PC-3 (cell line): ENCODE measurements at regions not wholly inside any gene's neighbourhood (a gene's known extent, or its start where the extent isn't known, plus 50 kb on each side); places are given as distances from the start of the nearest gene placed in this dataset.
A peak's percentile ranks its signal among the peaks of the same experiment; 100 is the strongest.

Experiments
- ATAC-seq: fragments of 200-7000 bp; cut with Tn5 transposase; 2 replicates; pipeline ENCODE4 v1.9.1; 2020; ENCODE audit warnings: mild to moderate bottlenecking, moderate library complexity
- BruUV-seq: library from RNA; stranded (reverse); fragments of 400-500 nt; replicated peaks from 2 replicates; lab custom pipeline; 2021; lab: Mats Ljungman, UMichigan
- CTCF ChIA-PET: fragments of 300-600 bp; sonication (Branson Sonifier 250); formaldehyde crosslinking; loops from one replicate; lab custom pipeline; 2022; ENCODE audit warnings: antibody characterized with exemption; lab: Charles Lee
- POLR2A ChIA-PET: fragments of 300-600 bp; sonication (Branson Sonifier 250); formaldehyde crosslinking; loops from one replicate; lab custom pipeline; 2022; ENCODE audit warnings: antibody characterized with exemption; ENCODE audit not compliant: unreplicated experiment; lab: Charles Lee
- DNase-seq: peaks from one replicate; pipeline ENCODE4 v3.0.0-alpha.2; 2015
- H2AFZ ChIP-seq: fragments of 300-600 bp; sonication (generic); 2 replicates; pipeline ENCODE4 v1.6.0; 2016; ENCODE audit warnings: antibody characterized with exemption, low read length
- H3F3A ChIP-seq: fragments of 300-600 bp; sonication (generic); one replicate; pipeline ENCODE4 v1.6.0; 2017; ENCODE audit warnings: antibody characterized with exemption, low read length, control low read depth, mild to moderate bottlenecking; ENCODE audit not compliant: unreplicated experiment
- H3K27ac ChIP-seq: fragments of 300-600 bp; sonication (generic); 2 replicates; pipeline ENCODE4 v1.5.1; 2016; ENCODE audit warnings: mild to moderate bottlenecking, low read length
- H3K27me3 ChIP-seq: fragments of 300-600 bp; sonication (generic); 2 replicates; pipeline ENCODE4 v1.6.1; 2016; ENCODE audit warnings: low read length, mixed read lengths
- H3K36me3 ChIP-seq: fragments of 300-600 bp; sonication (generic); 2 replicates; pipeline ENCODE4 v1.6.1; 2016; ENCODE audit warnings: low read depth, mixed run types, low read length, mixed read lengths
- H3K4me1 ChIP-seq: fragments of 300-600 bp; sonication (generic); 2 replicates; pipeline ENCODE4 v1.5.1; 2016; ENCODE audit warnings: low read length; ENCODE audit not compliant: insufficient read depth
- H3K4me2 ChIP-seq: fragments of 300-600 bp; sonication (generic); 2 replicates; pipeline ENCODE4 v1.6.0; 2016; ENCODE audit warnings: low read length
- H3K4me3 ChIP-seq: fragments of 300-600 bp; sonication (generic); 2 replicates; pipeline ENCODE4 v1.5.1; 2016; ENCODE audit warnings: mild to moderate bottlenecking, low read length, mixed read lengths
- H3K79me2 ChIP-seq: fragments of 300-600 bp; sonication (generic); 2 replicates; pipeline ENCODE4 v1.6.1; 2017; ENCODE audit warnings: low read length, mixed read lengths
- H3K9ac ChIP-seq: fragments of 300-600 bp; sonication (generic); 2 replicates; pipeline ENCODE4 v1.6.0; 2016; ENCODE audit warnings: mild to moderate bottlenecking, low read length
- H3K9me2 ChIP-seq: fragments of 300-600 bp; sonication (generic); replicated peaks from 2 replicates; pipeline ENCODE4 v1.6.1; 2016; ENCODE audit warnings: mixed run types, low read length, mixed read lengths
- H3K9me3 ChIP-seq: fragments of 300-600 bp; sonication (generic); 2 replicates; pipeline ENCODE4 v1.6.1; 2016; ENCODE audit warnings: low read length, mixed read lengths
- H4K20me1 ChIP-seq: fragments of 300-600 bp; sonication (generic); 2 replicates; pipeline ENCODE4 v1.6.1; 2016; ENCODE audit warnings: low read length, mixed read lengths
- EZH2 ChIP-seq: fragments of 300-600 bp; sonication (generic); IDR thresholded peaks from one replicate; pipeline ENCODE4 v1.6.1; 2017; ENCODE audit warnings: antibody characterized with exemption, mild to moderate bottlenecking, low read length; ENCODE audit not compliant: unreplicated experiment
- EZH2phosphoT487 ChIP-seq: fragments of 300-600 bp; sonication (generic); IDR thresholded peaks from 2 replicates; pipeline ENCODE4 v1.6.1; 2018; ENCODE audit warnings: mild to moderate bottlenecking, antibody characterized with exemption, low read length, borderline replicate concordance
- intact Hi-C: fragments of 100-400 bp; cut with micrococcal nuclease; formaldehyde crosslinking; loops from 2 replicates; pipeline ENCODE4 v1.9.0; 2023
- TF ChIP-seq, protein P1 (sequence below): fragments of 300-600 bp; sonication (generic); conservative IDR thresholded peaks from 2 replicates; pipeline ENCODE4 v1.5.1; 2017; ENCODE audit warnings: antibody characterized with exemption, low read depth, mild to moderate bottlenecking, low read length

DNA sequence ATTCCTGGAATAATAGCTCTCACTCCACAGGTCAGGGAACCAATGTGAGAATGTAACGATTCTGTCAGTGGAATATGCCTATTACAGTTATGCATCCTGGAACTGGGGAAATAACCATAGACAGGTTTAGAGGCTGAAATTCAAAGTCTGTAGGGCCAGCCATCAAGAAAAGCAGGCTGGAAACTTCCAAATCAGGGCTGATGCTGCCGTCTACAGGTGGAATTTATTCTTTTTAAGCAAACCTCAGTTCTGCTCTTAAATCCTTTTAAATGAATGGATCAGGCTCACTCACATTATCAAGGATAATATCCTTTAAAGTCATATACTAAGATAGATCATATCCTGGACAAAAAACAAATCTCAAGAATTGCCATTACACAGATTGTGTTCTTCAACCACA lies 699.8 kb downstream of the NR2F2 start:
- Histone ChIP-seq H3K27me3 (no peaks in the 10 kb centered on the region), H3K4me3 (no peak overlapping the region), H3K4me1 (no peaks in the 10 kb centered on the region), H3K36me3 (no peaks in the 10 kb centered on the region), H3K9ac (no peak overlapping the region), H3K79me2 (no peaks in the 10 kb centered on the region), H2AFZ (no peak overlapping the region), H4K20me1 (no peaks in the 10 kb centered on the region), H3K4me2 (no peak overlapping the region), H3K27ac (no peak overlapping the region), H3K9me3 (no peaks in the 10 kb centered on the region), H3F3A (no peaks in the 10 kb centered on the region), H3K9me2 (no peaks in the 10 kb centered on the region)
- TF ChIP-seq, protein P1, sequence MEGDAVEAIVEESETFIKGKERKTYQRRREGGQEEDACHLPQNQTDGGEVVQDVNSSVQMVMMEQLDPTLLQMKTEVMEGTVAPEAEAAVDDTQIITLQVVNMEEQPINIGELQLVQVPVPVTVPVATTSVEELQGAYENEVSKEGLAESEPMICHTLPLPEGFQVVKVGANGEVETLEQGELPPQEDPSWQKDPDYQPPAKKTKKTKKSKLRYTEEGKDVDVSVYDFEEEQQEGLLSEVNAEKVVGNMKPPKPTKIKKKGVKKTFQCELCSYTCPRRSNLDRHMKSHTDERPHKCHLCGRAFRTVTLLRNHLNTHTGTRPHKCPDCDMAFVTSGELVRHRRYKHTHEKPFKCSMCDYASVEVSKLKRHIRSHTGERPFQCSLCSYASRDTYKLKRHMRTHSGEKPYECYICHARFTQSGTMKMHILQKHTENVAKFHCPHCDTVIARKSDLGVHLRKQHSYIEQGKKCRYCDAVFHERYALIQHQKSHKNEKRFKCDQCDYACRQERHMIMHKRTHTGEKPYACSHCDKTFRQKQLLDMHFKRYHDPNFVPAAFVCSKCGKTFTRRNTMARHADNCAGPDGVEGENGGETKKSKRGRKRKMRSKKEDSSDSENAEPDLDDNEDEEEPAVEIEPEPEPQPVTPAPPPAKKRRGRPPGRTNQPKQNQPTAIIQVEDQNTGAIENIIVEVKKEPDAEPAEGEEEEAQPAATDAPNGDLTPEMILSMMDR = peak; percentile 34; the same call in 1 of the 2 replicates
- TF ChIP-seq EZH2 = no peak
- ATAC-seq (no peak), DNase-seq (peak; percentile 20)
- ChIA-PET POLR2A (no interaction called here), CTCF (no interaction called here)
- BruUV-seq = no TSS peak
- intact Hi-C loops = no loop called here

DNA sequence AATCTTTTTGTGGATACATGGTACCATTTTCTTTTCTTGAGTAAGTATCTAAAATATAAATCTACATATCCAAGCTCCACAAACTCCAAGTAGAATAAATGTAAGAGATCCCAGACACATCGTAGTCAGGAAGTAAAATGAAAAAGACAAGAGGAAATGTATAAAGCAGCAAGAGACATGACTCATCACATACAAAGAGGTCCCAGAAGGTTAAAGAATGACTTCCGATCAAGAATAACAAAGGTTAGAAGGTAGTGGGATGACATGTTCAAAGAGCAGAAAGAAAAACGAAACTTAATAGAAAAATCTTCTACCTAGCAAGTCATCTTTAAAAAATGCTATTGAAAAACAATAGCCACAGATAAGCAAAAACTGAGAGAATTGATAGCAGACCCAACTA lies 705.8 kb downstream of the NR2F2 start:
- DNase-seq (no peak), ATAC-seq (no peak)
- H3K27me3 ChIP-seq = no peaks in the 10 kb centered on the region
- no TSS peak for BruUV-seq
- TF ChIP-seq EZH2phosphoT487 (no peak), EZH2 (no peak)
- TF ChIP-seq, protein P1 = no peak
- no peaks in the 10 kb centered on the region for H3K79me2 ChIP-seq
- no peaks in the 10 kb centered on the region for H3F3A ChIP-seq
- intact Hi-C loops = no loop called here
- H3K36me3 ChIP-seq = no peaks in the 10 kb centered on the region
- no peak overlapping the region for H2AFZ ChIP-seq
- no peaks in the 10 kb centered on the region for H3K9me3 ChIP-seq
- no peak overlapping the region for H3K4me3 ChIP-seq
- no peaks in the 10 kb centered on the region for H3K4me1 ChIP-seq
- ChIA-PET CTCF (no interaction called here), POLR2A (no interaction called here)
- no peak overlapping the region for H3K27ac ChIP-seq
- H3K9me2 ChIP-seq = no peaks in the 10 kb centered on the region
- H3K4me2 ChIP-seq = no peak overlapping the region
- H3K9ac ChIP-seq = no peak overlapping the region
- H4K20me1 ChIP-seq = no peaks in the 10 kb centered on the region

DNA sequence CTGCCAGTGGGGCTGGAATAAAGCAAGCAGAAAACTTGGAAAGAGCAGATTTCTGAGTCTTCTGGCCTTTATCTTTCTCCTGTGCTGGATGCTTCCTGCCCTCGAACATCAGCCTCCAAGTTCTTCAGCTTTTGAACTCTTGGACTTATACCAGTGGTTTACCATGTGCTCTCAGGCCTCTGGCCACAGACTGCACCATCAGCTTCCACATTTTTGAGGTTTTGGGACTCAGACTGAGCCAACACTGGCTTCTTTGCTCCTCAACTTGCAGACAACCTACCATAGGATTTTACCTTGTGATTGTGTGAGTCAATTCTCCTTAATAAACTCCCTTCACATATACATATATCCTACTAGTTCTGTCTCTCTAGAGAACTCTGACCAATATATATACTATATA lies 706.6 kb downstream of the NR2F2 start:
- no peaks in the 10 kb centered on the region for H3K27me3 ChIP-seq
- no peaks in the 10 kb centered on the region for H3K9me3 ChIP-seq
- H2AFZ ChIP-seq = no peak overlapping the region
- no peaks in the 10 kb centered on the region for H3K79me2 ChIP-seq
- BruUV-seq = no TSS peak
- no peak overlapping the region for H3K4me2 ChIP-seq
- no peaks in the 10 kb centered on the region for H3K36me3 ChIP-seq
- TF ChIP-seq EZH2 = no peak
- H3K4me1 ChIP-seq = no peaks in the 10 kb centered on the region
- DNase-seq = no peak
- H3K9me2 ChIP-seq = no peaks in the 10 kb centered on the region
- no peak overlapping the region for H3K4me3 ChIP-seq
- intact Hi-C loops = no loop called here
- H3F3A ChIP-seq = no peaks in the 10 kb centered on the region
- no peak overlapping the region for H3K9ac ChIP-seq
- POLR2A ChIA-PET = no interaction called here
- H3K27ac ChIP-seq = no peak overlapping the region
- no peaks in the 10 kb centered on the region for H4K20me1 ChIP-seq
- CTCF ChIA-PET = no interaction called here
- ATAC-seq = no peak
